IMR-90 (cell line): ENCODE measurements at regions not wholly inside any gene's neighbourhood (a gene's known extent, or its start where the extent isn't known, plus 50 kb on each side); places are given as distances from the start of the nearest gene placed in this dataset.

Source experiments
- ATAC-seq: fragments of 200-7000 bp; cut with Tn5 transposase; 2 replicates; pipeline ENCODE4 v1.9.1; 2020; ENCODE audit warnings: low read depth, mild to moderate bottlenecking, moderate library complexity
- BruUV-seq: library from RNA; stranded (reverse); fragments of 400-500 nt; replicated peaks from 2 replicates; lab custom pipeline; 2021; lab: Mats Ljungman, UMichigan
- CTCF ChIA-PET: fragments of 300-600 bp; formaldehyde crosslinking; extraction: SDS; loops from one replicate; lab custom pipeline; 2021; ENCODE audit warnings: antibody characterized with exemption; lab: Yijun Ruan, JAX
- POLR2A ChIA-PET: fragments of 300-600 bp; sonication (Branson Sonifier 250); formaldehyde crosslinking; loops from one replicate; lab custom pipeline; 2022; ENCODE audit warnings: antibody characterized with exemption; ENCODE audit not compliant: unreplicated experiment; lab: Charles Lee
- DNase-seq: peaks from one replicate; pipeline ENCODE4 v3.0.0; 2013
- H2AFZ ChIP-seq: replicated peaks from 2 replicates; pipeline ENCODE3; 2013; ENCODE audit warnings: low read length, mild to moderate bottlenecking; ENCODE audit not compliant: poor library complexity
- H2AK5ac ChIP-seq: 2 replicates; pipeline ENCODE4 v1.6.1; 2013; ENCODE audit warnings: low read depth, low read length, inconsistent platforms
- H2AK9ac ChIP-seq: replicated peaks from 2 replicates; pipeline ENCODE3; 2013; ENCODE audit warnings: mild to moderate bottlenecking, low read depth, low read length, moderate library complexity; ENCODE audit not compliant: poor library complexity
- H2BK120ac ChIP-seq: 2 replicates; pipeline ENCODE4 v1.6.1; 2013; ENCODE audit warnings: low read depth, low read length, inconsistent platforms
- H2BK15ac ChIP-seq: 3 replicates; pipeline ENCODE4 v1.6.1; 2013; ENCODE audit warnings: low read depth, low read length, inconsistent platforms
- H2BK20ac ChIP-seq: 2 replicates; pipeline ENCODE4 v1.6.1; 2013; ENCODE audit warnings: low read depth, mild to moderate bottlenecking, inconsistent platforms, low read length, moderate library complexity
- H2BK5ac ChIP-seq: 2 replicates; pipeline ENCODE4 v1.6.1; 2013; ENCODE audit warnings: mild to moderate bottlenecking, low read depth, low read length, inconsistent platforms; ENCODE audit not compliant: poor library complexity, severe bottlenecking
- H3K14ac ChIP-seq: replicated peaks from 2 replicates; pipeline ENCODE4 v1.6.1; 2013; ENCODE audit warnings: low read depth, low read length, inconsistent platforms
- H3K18ac ChIP-seq: 2 replicates; pipeline ENCODE4 v1.6.1; 2013; ENCODE audit warnings: low read depth, low read length, control low read depth
- H3K23ac ChIP-seq: 2 replicates; pipeline ENCODE4 v1.6.1; 2013; ENCODE audit warnings: low read depth, low read length, inconsistent platforms
- H3K27ac ChIP-seq: 2 replicates; pipeline ENCODE4 v1.5.1; 2013; ENCODE audit warnings: mild to moderate bottlenecking, control low read depth, low read length; ENCODE audit not compliant: insufficient read depth
- H3K27me3 ChIP-seq: 2 replicates; pipeline ENCODE4 v1.6.1; 2013; ENCODE audit warnings: low read length; ENCODE audit not compliant: control insufficient read depth, insufficient read depth
- H3K36me3 ChIP-seq: 2 replicates; pipeline ENCODE4 v1.6.1; 2013; ENCODE audit warnings: low read length, mixed read lengths; ENCODE audit not compliant: control insufficient read depth, insufficient read depth
- H3K4ac ChIP-seq: 2 replicates; pipeline ENCODE4 v1.6.1; 2013; ENCODE audit warnings: low read depth, low read length, inconsistent platforms
- H3K4me1 ChIP-seq: 2 replicates; pipeline ENCODE4 v1.6.1; 2013; ENCODE audit warnings: low read length, mixed read lengths; ENCODE audit not compliant: control insufficient read depth, insufficient read depth
- H3K4me2 ChIP-seq: 2 replicates; pipeline ENCODE4 v1.6.1; 2013; ENCODE audit warnings: low read depth, mild to moderate bottlenecking, control low read depth, low read length, moderate library complexity
- H3K4me3 ChIP-seq: 2 replicates; pipeline ENCODE4 v1.5.1; 2013; ENCODE audit warnings: low read depth, mild to moderate bottlenecking, control low read depth, low read length, moderate library complexity; ENCODE audit not compliant: insufficient read depth
- H3K56ac ChIP-seq: 2 replicates; pipeline ENCODE4 v1.6.1; 2013; ENCODE audit warnings: low read length, inconsistent platforms; ENCODE audit not compliant: insufficient read depth; ENCODE audit errors: extremely low read depth
- H3K79me1 ChIP-seq, 2 experiments: 2 replicates each; pipeline ENCODE4 v1.6.1; 2013; ENCODE audit warnings: low read length in 2 of 2, inconsistent platforms in 1 of 2, low read depth in 1 of 2
- H3K9ac ChIP-seq: 2 replicates; pipeline ENCODE4 v1.6.1; 2013; ENCODE audit warnings: low read depth, low read length, control low read depth
- H3K9me1 ChIP-seq: 2 replicates; pipeline ENCODE4 v1.6.1; 2013; ENCODE audit warnings: low read length, inconsistent platforms; ENCODE audit not compliant: insufficient read depth
- H3K9me3 ChIP-seq: 2 replicates; pipeline ENCODE4 v1.6.1; 2013; ENCODE audit warnings: low read length; ENCODE audit not compliant: control insufficient read depth, insufficient read depth
- H4K20me1 ChIP-seq: 2 replicates; pipeline ENCODE4 v1.6.1; 2013; ENCODE audit warnings: low read length, inconsistent platforms; ENCODE audit not compliant: insufficient read depth
- H4K5ac ChIP-seq: 2 replicates; pipeline ENCODE4 v1.6.1; 2013; ENCODE audit warnings: mild to moderate bottlenecking, low read depth, low read length, control low read depth
- H4K8ac ChIP-seq, 2 experiments: 2 replicates each; pipeline ENCODE4 v1.6.1; 2013; ENCODE audit warnings: low read depth in 2 of 2, low read length in 2 of 2, control low read depth in 1 of 2, inconsistent platforms in 1 of 2
- H4K91ac ChIP-seq: 2 replicates; pipeline ENCODE4 v1.6.1; 2013; ENCODE audit warnings: low read depth, low read length, inconsistent platforms; ENCODE audit not compliant: insufficient read depth
- CHD1 ChIP-seq: IDR thresholded peaks from 2 replicates; pipeline ENCODE4 v1.6.1; 2012; ENCODE audit warnings: low read depth, low read length, improper control_type of control experiment
- FOS ChIP-seq: fragments of 150-350 bp; IDR thresholded peaks from 2 replicates; pipeline ENCODE4 v1.6.1; 2016; ENCODE audit warnings: low read depth, low read length
- MAZ ChIP-seq: IDR thresholded peaks from 2 replicates; pipeline ENCODE4 v1.6.1; 2012; ENCODE audit warnings: low read depth, mild to moderate bottlenecking, low read length, improper control_type of control experiment, moderate library complexity, borderline replicate concordance
- WGBS, 2 experiments: methylation state at CpG; one replicate each; pipeline versions ENCODE4 v1.1.5 to v1.1.7; 2013; ENCODE audit warnings: missing lambda C conversion rate in 2 of 2; ENCODE audit not compliant: insufficient read length in 1 of 2; ENCODE audit errors: extremely low coverage in 2 of 2; 5-methylcytosine and 5-hydroxymethylcytosine counted together
- dilution Hi-C: fragments of 300-500 bp; cut with HindIII; formaldehyde crosslinking; loops from one replicate; pipeline ENCODE4 v1.14.3; 2018; ENCODE audit warnings: low sequenced_read_pairs; ENCODE audit not compliant: unreplicated experiment
- in situ Hi-C: fragments of 300-500 bp; cut with MboI; formaldehyde crosslinking; loops from 3 replicates; pipeline ENCODE4 v1.14.3; 2019; ENCODE audit warnings: low sequenced_read_pairs, inconsistent platforms, mixed read lengths
- intact Hi-C: fragments of 100-400 bp; cut with micrococcal nuclease; formaldehyde crosslinking; loops from 2 replicates; pipeline ENCODE4 v1.10.0; 2022

DNA sequence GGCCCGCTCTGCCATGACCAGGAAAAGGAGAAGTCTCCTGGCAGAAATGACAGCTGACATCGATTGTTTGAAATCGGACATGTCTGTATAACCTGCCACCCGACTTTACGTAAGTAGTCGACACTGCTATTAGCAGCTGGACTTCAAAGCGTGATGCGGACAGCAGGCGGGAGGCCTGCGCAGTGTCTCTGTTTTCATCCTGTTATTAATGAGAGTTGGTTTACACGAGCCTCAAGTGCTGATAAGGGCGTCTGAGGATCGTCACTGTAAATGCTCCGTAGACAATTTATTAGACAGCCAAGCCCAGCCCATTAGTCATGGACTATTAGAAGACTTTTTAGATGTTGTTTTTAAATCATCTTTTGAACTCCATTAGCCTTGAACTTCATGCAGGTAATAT is 328.3 kb downstream of the FOXL1 start:
- in situ Hi-C loops (no loop called here), dilution Hi-C loops (no loop called here), intact Hi-C loops (no loop called here)
- DNase-seq (no peak), ATAC-seq (no peak)
- no peak overlapping the region for H2AK5ac ChIP-seq
- no peak overlapping the region for H2BK120ac ChIP-seq
- no peak overlapping the region for H2BK20ac ChIP-seq
- peaks cover 7% of the 10 kb centered on the region for H3K9me1 ChIP-seq
- H3K14ac ChIP-seq, result no peak overlapping the region
- TF ChIP-seq FOS (no peak), MAZ (no peak), CHD1 (no peak)
- no TSS peak for BruUV-seq
- H3K4me1 ChIP-seq, result peaks cover 4% of the 10 kb centered on the region; the same call in 1 of the 2 replicates
- H3K27me3 ChIP-seq, result peaks cover 2% of the 10 kb centered on the region; the same call in 1 of the 2 replicates
- no peaks in the 10 kb centered on the region for H3K9me3 ChIP-seq
- no peak overlapping the region for H3K9ac ChIP-seq
- 72% methylated on average over 9 of the region's 14 CpGs; no CpG with 5 or more reads in 1 of the 2 experiments for WGBS, 2 experiments
- no peaks in the 10 kb centered on the region for H3K79me1 ChIP-seq
- ChIA-PET POLR2A (no interaction called here), CTCF (no interaction called here)
- H4K91ac ChIP-seq, result no peak overlapping the region
- no peak overlapping the region for H2BK5ac ChIP-seq
- no peak overlapping the region for H4K8ac ChIP-seq
- H3K4me2 ChIP-seq, result no peak overlapping the region
- H3K56ac ChIP-seq, result no peak overlapping the region
- H2AFZ ChIP-seq, result no peak overlapping the region
- no peaks in the 10 kb centered on the region for H3K36me3 ChIP-seq
- no peak overlapping the region for H3K18ac ChIP-seq
- no peak overlapping the region for H3K23ac ChIP-seq
- H3K4me3 ChIP-seq, result no peak overlapping the region
- H3K27ac ChIP-seq, result no peak overlapping the region
- H3K4ac ChIP-seq, result no peak overlapping the region
- no peak overlapping the region for H2AK9ac ChIP-seq
- no peaks in the 10 kb centered on the region for H4K20me1 ChIP-seq
- no peak overlapping the region for H4K5ac ChIP-seq
- no peak overlapping the region for H2BK15ac ChIP-seq
